ENCODE measurements at regions not wholly inside any gene's neighbourhood (a gene's known extent, or its start where the extent isn't known, plus 50 kb on each side); places are given as distances from the start of the nearest gene placed in this dataset.
"Not testable (repeated sequence)": the region's sequence is repeated elsewhere in the genome, so short reads cannot be mapped to it uniquely, and the experiment has no call there.

GRCh38 chr1:185433667-185434066 is 116.6 kb upstream of the IVNS1ABP start:
- TF ChIP-seq CTCF (IDR thresholded peaks at IDR 0.05; ENCODE audit: insufficient read depth, missing control alignments): no peak
- FAIRE-seq (no peak), DNase-seq (ENCODE audit: insufficient read length, low spot score) (no peak)

- TF ChIP-seq CTCF (IDR thresholded peaks at IDR 0.05; ENCODE audit: insufficient read depth, missing control alignments): no peak
- FAIRE-seq (no peak), DNase-seq (ENCODE audit: insufficient read length, low spot score) (no peak)
Measured at GRCh38 chr1:185432948-185433347, 115.9 kb upstream of the IVNS1ABP start.

GRCh38 chr1:185431612-185432011 is 114.6 kb upstream of the IVNS1ABP start:
- no peak for FAIRE-seq
- no peak for TF ChIP-seq CTCF (IDR thresholded peaks at IDR 0.05; ENCODE audit: insufficient read depth, missing control alignments)

GRCh38 chr1:185429668-185430067 is 112.6 kb upstream of the IVNS1ABP start:
- FAIRE-seq; DNase-seq (ENCODE audit: insufficient read length, low spot score): not testable (repeated sequence)

More at GRCh38 chr1:185431612-185432011, 114.6 kb upstream of the IVNS1ABP start:
- DNase-seq (ENCODE audit: insufficient read length, low spot score): no peak

GRCh38 chr1:185427776-185428175 is 110.7 kb upstream of the IVNS1ABP start:
- TF ChIP-seq CTCF (IDR thresholded peaks at IDR 0.05; ENCODE audit: insufficient read depth, missing control alignments): no peak
- no peak for FAIRE-seq
- no peak for DNase-seq (ENCODE audit: insufficient read length, low spot score)

GRCh38 chr1:185427264-185427663 is 110.2 kb upstream of the IVNS1ABP start:
- FAIRE-seq (no peak), DNase-seq (ENCODE audit: insufficient read length, low spot score) (no peak)
- no peak for TF ChIP-seq CTCF (IDR thresholded peaks at IDR 0.05; ENCODE audit: insufficient read depth, missing control alignments)

- TF ChIP-seq CTCF (IDR thresholded peaks at IDR 0.05; ENCODE audit: insufficient read depth, missing control alignments): no peak
- DNase-seq (ENCODE audit: insufficient read length, low spot score): no peak
- no peak for FAIRE-seq
Measured at GRCh38 chr1:185426848-185427247, 109.8 kb upstream of the IVNS1ABP start.

GRCh38 chr1:185425163-185425562 is 108.1 kb upstream of the IVNS1ABP start:
- FAIRE-seq: no peak
- TF ChIP-seq CTCF (IDR thresholded peaks at IDR 0.05; ENCODE audit: insufficient read depth, missing control alignments): no peak
- DNase-seq (ENCODE audit: insufficient read length, low spot score): no peak

All from D721Med (cell line).